Fibroblast of skin of right quadriceps (primary cell): ENCODE measurements at regions not wholly inside any gene's neighbourhood (a gene's known extent, or its start where the extent isn't known, plus 50 kb on each side); places are given as distances from the start of the nearest gene placed in this dataset.
"Not testable (repeated sequence)": the region's sequence is repeated elsewhere in the genome, so short reads cannot be mapped to it uniquely, and the experiment has no call there.

ENCODE experiments used
- DNase-seq: peaks from one replicate; pipeline ENCODE4 v3.0.0-alpha.2; 2013

DNA sequence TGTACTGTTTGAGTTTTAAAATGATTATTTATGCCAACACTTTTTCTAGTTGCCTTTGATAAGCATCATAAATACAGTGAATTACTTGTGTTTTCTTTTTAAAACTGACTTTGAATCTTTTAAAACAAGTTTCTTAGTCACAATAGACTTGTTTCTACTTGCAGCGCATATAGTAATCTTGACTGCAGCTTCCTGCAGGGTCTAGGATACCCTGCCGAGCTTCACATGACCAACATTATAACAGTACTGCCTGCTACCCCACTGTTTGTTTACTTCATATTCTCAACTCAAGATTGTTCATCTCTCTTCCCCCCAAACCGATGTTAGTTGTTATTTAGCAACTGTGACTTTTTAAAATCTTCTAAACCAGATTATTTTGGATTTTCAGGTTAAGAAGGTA lies 751.3 kb upstream of the NEGR1 start:
- no peak for DNase-seq

- DNase-seq, result no peak
These were observed 747.2 kb upstream of the NEGR1 start for GRCh38 chr1:73029571-73029970.

DNA sequence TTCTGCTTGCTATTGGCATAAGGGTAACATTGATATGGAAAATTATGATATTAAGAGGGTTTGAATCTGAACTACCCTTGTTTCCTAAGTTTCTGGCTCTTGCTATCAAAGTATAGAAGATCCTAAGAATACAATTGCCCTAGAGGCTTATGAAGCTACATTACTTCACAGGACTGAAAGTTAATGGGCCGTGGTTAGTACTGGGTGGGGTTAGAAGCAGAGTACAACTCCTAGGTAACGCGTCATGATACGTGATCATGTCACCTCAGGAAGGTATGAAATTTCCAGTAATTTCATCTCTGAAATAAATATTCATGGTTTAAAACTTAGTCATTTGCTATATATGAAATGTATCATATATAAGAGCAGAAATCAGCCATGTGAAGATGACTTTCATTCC lies 743.8 kb upstream of the NEGR1 start:
- no peak for DNase-seq

DNA sequence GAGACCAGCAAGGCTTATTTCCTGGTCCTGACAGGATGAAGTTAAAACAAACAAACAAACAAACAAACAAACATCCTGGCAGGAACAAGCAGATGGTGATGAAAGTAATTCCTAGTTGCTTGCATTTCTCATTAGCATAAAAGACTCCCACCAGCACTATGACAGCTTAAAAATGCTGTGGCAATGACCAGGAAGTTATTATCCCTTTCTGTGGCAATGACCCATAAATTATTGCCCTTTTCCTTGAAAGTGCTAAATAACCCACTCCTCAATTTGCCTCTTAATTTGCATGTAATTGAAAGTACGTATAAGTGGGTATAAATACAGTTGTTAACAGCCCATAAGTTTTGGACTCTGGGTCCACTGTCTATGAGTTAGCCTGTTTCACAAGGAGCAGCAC lies 727.6 kb upstream of the NEGR1 start:
- no peak for DNase-seq

- no peak for DNase-seq
These were observed 727.0 kb upstream of the NEGR1 start for GRCh38 chr1:73009311-73009710.

DNA sequence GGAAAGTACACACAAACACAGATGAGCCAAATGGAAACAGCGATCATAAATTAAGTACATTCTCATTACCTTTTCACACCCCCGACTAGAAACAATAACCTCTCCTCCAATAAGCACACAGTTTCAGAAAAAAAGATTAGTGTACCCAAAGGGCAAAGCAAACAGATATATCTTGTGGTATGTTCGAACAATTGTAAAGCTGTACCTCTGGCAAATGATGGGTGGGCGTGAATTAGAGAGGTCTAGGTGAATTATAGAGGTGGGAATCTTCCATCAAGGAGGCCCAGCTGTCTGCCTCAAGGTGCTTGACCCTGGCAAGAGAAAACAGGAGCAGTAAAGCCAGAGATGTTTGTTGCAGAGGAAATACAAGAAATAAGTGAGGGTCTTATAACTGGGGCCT lies 715.3 kb upstream of the NEGR1 start:
- no peak for DNase-seq

- no peak for DNase-seq
These were observed 714.7 kb upstream of the NEGR1 start for GRCh38 chr1:72997041-72997440.

DNA sequence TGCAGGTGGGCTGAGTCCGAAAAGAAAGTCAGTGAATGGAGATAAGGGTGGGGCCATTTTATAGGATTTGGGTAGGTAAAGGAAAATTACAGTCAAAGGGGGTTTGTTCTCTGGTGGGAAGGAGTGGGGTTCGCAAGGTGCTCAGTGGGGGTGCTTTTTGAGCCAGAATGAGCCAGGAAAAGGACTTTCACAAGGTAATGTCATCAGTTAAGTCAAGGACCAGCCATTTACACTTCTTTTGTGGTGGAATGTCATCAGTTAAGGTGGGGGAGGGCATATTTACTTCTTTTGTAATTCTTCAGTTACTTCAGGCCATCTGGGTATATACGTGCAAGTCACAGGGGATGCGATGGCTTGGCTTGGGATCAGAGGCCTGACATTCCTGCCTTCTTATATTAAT lies 705.5 kb upstream of the NEGR1 start:
- not testable (repeated sequence) for DNase-seq

DNA sequence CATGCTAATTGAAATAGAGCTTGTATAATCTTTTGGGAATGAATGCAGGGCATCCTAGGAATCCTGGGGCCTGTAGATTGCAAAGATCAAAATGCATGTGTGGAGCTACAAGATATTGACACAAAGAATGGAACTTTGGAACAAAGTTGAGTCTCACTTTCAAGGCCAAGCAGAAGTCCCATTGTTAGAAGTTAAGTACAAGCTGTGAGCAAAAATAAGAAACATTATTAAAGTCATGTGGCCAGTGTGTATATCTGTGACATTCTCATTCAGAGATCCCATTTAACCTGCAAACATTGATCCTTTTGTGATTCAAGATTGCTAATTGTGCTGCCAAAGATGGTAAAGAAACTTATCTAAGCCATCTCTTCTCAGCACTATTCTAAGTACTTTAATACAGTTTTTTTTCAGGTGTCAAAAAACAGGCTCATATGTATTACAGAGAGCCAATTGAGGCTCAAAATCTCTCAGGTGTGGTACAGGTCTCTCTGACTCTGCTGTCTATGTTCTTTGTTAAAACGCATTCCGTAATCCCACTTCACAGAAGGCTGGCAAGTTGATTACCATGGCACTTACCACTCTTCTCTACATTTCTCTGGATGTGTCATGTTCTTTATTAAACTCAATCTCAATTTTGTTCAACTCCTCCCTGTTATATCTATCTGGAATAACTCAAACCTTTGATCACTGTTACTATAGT lies 704.4 kb upstream of the NEGR1 start:
- no peak for DNase-seq

- not testable (repeated sequence) for DNase-seq
These were observed 702.7 kb upstream of the NEGR1 start for GRCh38 chr1:72985024-72985423.

DNA sequence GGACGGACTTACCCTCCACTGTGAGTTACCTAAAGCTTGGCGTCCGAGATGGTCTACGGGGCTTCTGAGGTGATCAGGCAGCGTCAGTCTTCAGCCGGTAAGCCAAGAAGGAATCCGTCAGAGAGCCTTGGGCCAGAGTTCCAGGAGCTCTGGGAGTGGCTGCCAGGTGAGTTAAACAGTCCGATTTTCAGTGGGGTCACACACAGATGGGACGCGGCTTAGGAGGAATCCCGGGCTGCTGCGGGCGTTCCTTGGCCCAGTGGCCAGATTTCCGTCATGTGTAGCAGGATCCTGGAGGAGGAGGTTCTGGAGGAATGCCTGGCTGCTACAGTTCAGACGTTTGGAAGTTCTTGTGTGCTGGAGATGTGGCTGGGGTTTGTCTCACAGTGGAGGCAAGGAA lies 700.7 kb upstream of the NEGR1 start:
- DNase-seq, result not testable (repeated sequence)

DNA sequence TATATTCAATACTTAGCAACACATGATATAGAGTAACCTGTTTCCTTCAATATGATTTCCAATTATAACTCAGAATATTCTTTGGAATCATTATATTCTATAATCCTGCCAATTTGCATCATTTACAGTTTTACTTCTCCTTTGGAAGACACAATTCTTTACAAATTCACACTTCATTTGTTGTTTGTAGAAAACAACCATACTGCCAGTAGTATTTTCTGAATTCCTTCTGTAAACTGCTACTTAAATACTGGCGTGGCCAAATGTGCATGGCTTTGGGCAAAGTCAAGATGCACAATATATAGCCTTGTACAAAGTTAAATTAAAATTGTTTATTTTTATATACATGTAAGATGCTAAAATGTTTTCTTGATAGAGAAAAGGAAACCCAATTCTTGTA lies 687.1 kb upstream of the NEGR1 start:
- DNase-seq, result no peak

GRCh38 chr1:72954943-72955342 lies 672.6 kb upstream of the NEGR1 start:
- no peak for DNase-seq

GRCh38 chr1:72950900-72951299 lies 668.6 kb upstream of the NEGR1 start:
- DNase-seq, result not testable (repeated sequence)

DNA sequence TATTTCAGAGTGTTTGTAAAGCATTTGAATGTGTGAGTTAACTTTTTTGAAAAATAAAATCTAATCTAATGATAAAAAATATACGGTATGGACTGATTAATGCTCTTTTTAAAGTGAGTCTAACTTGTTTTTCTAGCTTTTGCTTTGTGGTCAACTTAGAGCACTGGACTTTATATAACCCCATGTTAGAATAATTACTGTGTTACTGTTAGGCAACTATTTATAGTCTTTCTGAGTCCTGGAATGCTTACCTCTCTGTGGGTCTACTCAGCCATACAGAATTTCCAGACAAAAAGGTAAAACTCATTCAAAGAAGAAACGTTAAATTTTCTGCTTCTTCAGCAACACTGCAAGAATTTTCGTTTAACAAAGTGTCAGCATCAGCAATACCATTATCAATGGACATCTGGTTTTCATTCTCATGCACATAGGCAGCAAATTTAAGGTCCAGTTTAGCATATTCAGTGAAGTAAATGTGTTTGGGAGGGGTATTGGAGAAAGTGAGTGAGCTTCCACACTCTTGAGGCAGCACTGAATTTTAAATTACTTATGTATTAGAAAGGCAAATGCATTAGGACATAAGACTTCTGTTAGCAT lies 664.7 kb upstream of the NEGR1 start:
- DNase-seq, result no peak

- DNase-seq, result no peak
These were observed 659.7 kb upstream of the NEGR1 start for GRCh38 chr1:72942008-72942407.

DNA sequence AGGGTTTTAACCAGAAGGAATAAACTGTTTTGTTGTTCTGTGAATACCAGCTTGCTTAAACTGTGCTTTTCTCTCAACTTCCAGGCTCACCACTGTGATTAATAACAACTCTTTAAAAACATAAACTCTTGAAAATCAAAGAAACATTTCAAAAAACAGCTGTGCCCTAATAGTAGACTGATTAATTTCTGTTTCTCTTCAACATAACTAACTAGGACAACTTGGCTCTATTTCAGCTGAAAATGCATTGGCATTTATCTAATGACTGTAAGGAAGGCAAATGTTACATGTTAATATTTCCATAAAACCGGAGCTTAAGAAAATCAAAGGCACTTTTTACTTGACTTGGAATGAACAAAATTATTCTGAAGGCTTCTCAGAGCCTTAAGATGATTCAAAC lies 656.1 kb upstream of the NEGR1 start:
- DNase-seq, result no peak

DNA sequence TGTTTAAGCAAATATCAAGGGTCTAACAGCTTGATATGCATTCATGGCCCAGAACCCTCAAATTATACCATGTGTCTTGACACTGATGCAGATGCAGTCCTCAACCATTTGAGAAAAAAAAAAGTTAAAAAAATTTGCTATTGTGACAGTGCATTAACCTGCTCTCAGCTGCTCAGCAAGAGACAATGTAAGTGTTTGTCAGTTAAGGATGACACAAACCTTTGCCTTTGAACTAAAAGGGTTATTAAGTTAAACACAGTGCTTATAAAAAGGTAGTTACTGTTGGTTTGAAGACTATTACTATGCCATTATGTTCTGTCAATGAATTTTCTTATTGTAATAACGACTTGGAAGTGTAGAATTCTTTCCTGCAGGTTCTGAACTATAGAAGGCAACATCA lies 655.6 kb upstream of the NEGR1 start:
- no peak for DNase-seq

DNA sequence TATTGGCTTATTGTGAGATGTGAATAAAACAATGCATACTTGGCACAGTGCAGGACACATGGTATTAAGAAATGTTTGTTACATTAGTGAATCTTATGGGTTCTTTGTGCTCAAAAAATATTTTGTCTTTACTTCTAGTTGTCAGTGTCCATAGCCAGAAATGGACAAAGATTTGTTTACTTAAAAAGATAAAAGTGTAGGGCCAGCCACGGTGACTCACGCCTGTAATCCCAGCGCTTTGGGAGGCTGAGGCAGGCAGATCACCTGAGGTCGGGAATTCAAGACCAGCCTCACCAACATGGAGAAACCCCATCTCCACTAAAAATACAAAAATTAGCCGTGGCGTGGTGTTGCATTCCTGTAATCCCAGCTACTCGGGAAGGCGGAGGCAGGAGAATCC lies 654.6 kb upstream of the NEGR1 start:
- DNase-seq, result no peak

GRCh38 chr1:72936151-72936740 lies 653.9 kb upstream of the NEGR1 start:
- DNase-seq, result peak; percentile 45

DNA sequence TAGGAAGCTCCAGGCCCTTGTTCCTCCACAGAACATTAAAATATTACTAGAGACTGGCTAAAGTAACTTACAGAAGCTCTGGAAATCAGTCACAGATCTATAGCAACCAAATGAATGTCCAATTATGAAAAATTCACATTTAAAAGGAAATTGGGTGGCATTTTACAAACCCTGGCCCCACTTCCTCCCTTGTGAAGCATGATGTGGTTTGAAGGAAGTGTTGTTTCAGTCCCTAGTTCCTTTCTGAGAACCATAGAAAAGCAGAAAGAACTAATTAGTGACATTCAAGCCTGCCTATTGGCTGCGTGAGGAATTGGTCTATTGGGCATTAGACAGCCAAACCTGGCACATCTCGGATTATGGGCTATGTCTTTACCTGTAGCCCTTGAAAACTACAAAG lies 649.7 kb upstream of the NEGR1 start:
- no peak for DNase-seq

GRCh38 chr1:72930528-72930927 lies 648.2 kb upstream of the NEGR1 start:
- DNase-seq, result no peak

- no peak for DNase-seq
These were observed 636.6 kb upstream of the NEGR1 start for GRCh38 chr1:72918940-72919339.

DNA sequence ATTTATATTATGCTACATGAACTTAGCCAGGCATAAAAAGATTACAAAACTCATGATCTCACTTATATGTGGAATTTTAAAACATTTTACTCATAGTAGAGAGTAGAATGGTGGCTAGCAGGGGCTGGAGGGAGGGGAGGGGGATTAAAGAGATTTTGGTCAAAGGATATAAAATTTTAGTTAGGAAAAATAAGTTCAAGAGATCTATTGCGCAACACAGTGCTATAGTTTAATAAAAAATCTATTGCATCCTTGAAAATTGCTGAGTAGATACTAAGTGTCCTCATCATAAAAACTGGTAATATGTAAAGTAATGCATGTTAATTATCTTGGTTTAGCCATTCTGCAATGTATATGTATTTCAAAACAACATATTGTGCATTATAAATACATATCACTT lies 635.6 kb upstream of the NEGR1 start:
- DNase-seq, result no peak

DNA sequence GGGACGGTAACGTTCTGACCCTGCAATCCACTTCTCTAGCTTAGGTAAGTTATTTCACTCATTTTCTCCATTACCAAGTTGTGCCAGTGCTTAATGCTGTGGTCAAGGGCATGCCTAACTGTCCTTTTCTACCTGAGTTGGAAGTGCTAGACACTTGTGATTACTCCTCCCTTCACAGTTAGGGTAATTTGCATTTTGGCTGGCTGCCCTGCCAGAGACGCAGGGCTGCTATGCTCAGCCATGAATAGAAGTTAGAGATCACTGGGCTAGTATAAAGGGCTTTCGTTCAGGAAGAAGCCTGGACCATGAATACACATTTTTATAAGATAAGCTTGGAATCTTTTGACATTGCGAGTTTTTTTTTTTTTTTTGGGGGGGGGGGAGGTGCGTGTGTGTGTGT lies 633.2 kb upstream of the NEGR1 start:
- DNase-seq, result no peak
